ENCODE measurements at regions not wholly inside any gene's neighbourhood (a gene's known extent, or its start where the extent isn't known, plus 50 kb on each side); places are given as distances from the start of the nearest gene placed in this dataset.

GRCh38 chr1:60982539-60982938 is 99.8 kb upstream of the NFIA start:
- H3K4me3 ChIP-seq = no peak overlapping the region
- intact Hi-C loops (cut with DNase I) = loop anchor here (5.0 to 10.0 kb wide), 2 partner anchors 60 to 472 kb away; no protein-coding TSS in a partner anchor
- H3K27ac ChIP-seq = no peak overlapping the region
- DNase-seq = no peak
- H3K36me3 ChIP-seq = no peaks in the 10 kb centered on the region
- H3K9ac ChIP-seq (ENCODE audit: low read depth in 2 of 2, low read length in 2 of 2) = no peak overlapping the region
- H3K4me1 ChIP-seq = no peaks in the 10 kb centered on the region
- H3K9me3 ChIP-seq = no peaks in the 10 kb centered on the region
- H3K27me3 ChIP-seq = no peaks in the 10 kb centered on the region
- TF ChIP-seq, protein P1, sequence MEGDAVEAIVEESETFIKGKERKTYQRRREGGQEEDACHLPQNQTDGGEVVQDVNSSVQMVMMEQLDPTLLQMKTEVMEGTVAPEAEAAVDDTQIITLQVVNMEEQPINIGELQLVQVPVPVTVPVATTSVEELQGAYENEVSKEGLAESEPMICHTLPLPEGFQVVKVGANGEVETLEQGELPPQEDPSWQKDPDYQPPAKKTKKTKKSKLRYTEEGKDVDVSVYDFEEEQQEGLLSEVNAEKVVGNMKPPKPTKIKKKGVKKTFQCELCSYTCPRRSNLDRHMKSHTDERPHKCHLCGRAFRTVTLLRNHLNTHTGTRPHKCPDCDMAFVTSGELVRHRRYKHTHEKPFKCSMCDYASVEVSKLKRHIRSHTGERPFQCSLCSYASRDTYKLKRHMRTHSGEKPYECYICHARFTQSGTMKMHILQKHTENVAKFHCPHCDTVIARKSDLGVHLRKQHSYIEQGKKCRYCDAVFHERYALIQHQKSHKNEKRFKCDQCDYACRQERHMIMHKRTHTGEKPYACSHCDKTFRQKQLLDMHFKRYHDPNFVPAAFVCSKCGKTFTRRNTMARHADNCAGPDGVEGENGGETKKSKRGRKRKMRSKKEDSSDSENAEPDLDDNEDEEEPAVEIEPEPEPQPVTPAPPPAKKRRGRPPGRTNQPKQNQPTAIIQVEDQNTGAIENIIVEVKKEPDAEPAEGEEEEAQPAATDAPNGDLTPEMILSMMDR (IDR thresholded peaks at IDR 0.05) = no peak

GRCh38 chr1:60981357-60981756 is 101.0 kb upstream of the NFIA start:
- Histone ChIP-seq H3K27ac (no peak overlapping the region), H3K9ac (ENCODE audit: low read depth in 2 of 2, low read length in 2 of 2) (no peak overlapping the region), H3K4me1 (no peaks in the 10 kb centered on the region), H3K36me3 (no peaks in the 10 kb centered on the region), H3K4me3 (no peak overlapping the region), H3K27me3 (no peaks in the 10 kb centered on the region), H3K9me3 (no peaks in the 10 kb centered on the region)
- intact Hi-C loops (cut with DNase I) = loop anchor here (5.0 to 10.0 kb wide), 2 partner anchors 61 to 473 kb away; no protein-coding TSS in a partner anchor
- DNase-seq = no peak
- TF ChIP-seq, protein P1 (IDR thresholded peaks at IDR 0.05) = no peak

GRCh38 chr1:60978421-60979357 is 103.7 kb upstream of the NFIA start:
- H3K27ac ChIP-seq = no peak overlapping the region
- no peak overlapping the region for H3K4me3 ChIP-seq
- TF ChIP-seq, protein P1 (IDR thresholded peaks at IDR 0.05) = peak; percentile 57
- no peaks in the 10 kb centered on the region for H3K27me3 ChIP-seq
- H3K36me3 ChIP-seq = no peaks in the 10 kb centered on the region
- intact Hi-C loops (cut with DNase I) = loop anchor here (10.0 kb wide), 2 partner anchors 366 to 876 kb away; no protein-coding TSS in a partner anchor
- no peaks in the 10 kb centered on the region for H3K4me1 ChIP-seq
- H3K9ac ChIP-seq (ENCODE audit: low read depth in 2 of 2, low read length in 2 of 2) = no peak overlapping the region
- peak; percentile 30 for DNase-seq
- H3K9me3 ChIP-seq = no peaks in the 10 kb centered on the region

DNA sequence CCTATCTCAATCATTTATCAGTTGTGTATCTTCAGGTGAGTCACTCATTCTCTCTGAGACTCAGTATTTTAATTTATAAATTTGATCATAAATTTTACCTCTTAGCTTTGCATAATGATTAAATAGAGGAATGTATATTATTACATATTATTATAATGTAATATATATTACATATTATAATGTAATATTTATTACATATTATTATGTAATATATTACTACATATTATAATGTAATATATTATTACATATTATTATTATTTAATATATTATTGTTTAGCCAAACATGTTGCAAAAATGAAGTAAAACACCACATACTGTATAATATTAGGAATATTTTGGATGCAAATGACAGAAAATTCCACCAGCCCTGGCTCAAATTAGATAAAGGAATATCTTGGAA is 104.7 kb upstream of the NFIA start:
- TF ChIP-seq, protein P1 (IDR thresholded peaks at IDR 0.05) = no peak
- no peak overlapping the region for H3K9ac ChIP-seq (ENCODE audit: low read depth in 2 of 2, low read length in 2 of 2)
- no peak overlapping the region for H3K4me3 ChIP-seq
- intact Hi-C loops (cut with DNase I) = loop anchor here (10.0 kb wide), 2 partner anchors 367 to 877 kb away; no protein-coding TSS in a partner anchor
- H3K4me1 ChIP-seq = no peaks in the 10 kb centered on the region
- H3K9me3 ChIP-seq = no peaks in the 10 kb centered on the region
- H3K27me3 ChIP-seq = no peaks in the 10 kb centered on the region
- no peaks in the 10 kb centered on the region for H3K36me3 ChIP-seq
- no peak for DNase-seq
- H3K27ac ChIP-seq = no peak overlapping the region

GRCh38 chr1:60974524-60975372 is 107.6 kb upstream of the NFIA start:
- no peaks in the 10 kb centered on the region for H3K9me3 ChIP-seq
- no peaks in the 10 kb centered on the region for H3K27me3 ChIP-seq
- no peak overlapping the region for H3K4me3 ChIP-seq
- TF ChIP-seq, protein P1 (IDR thresholded peaks at IDR 0.05) = no peak
- H3K9ac ChIP-seq (ENCODE audit: low read depth in 2 of 2, low read length in 2 of 2) = no peak overlapping the region
- intact Hi-C loops (cut with DNase I) = loop anchor here (10.0 kb wide), 2 partner anchors 370 to 880 kb away; no protein-coding TSS in a partner anchor
- H3K4me1 ChIP-seq = no peaks in the 10 kb centered on the region
- DNase-seq = no peak
- no peak overlapping the region for H3K27ac ChIP-seq
- H3K36me3 ChIP-seq = no peaks in the 10 kb centered on the region
